ENCODE measurements at regions not wholly inside any gene's neighbourhood (a gene's known extent, or its start where the extent isn't known, plus 50 kb on each side); places are given as distances from the start of the nearest gene placed in this dataset.
"Not testable (repeated sequence)": the region's sequence is repeated elsewhere in the genome, so short reads cannot be mapped to it uniquely, and the experiment has no call there.

GRCh38 chr2:196298106-196298723 is 126.8 kb upstream of the STK17B start:
- not testable (repeated sequence) for H3K27me3 ChIP-seq (ENCODE audit: low read depth, low read length); H3K9me3 ChIP-seq (ENCODE audit: insufficient read depth, low read length); H3K27ac ChIP-seq (ENCODE audit: low read length); H3K79me2 ChIP-seq (ENCODE audit: low read length); H3K36me3 ChIP-seq (replicated peaks; ENCODE audit: low read depth, low read length); H3K9ac ChIP-seq (ENCODE audit: low read length); H3K4me3 ChIP-seq (ENCODE audit: low read length); H3K4me1 ChIP-seq (ENCODE audit: low read length); H3K4me2 ChIP-seq (ENCODE audit: low read length); H4K20me1 ChIP-seq (ENCODE audit: insufficient read depth, low read length); H2AFZ ChIP-seq (ENCODE audit: low read depth, low read length)
- peak; percentile 85 for TF ChIP-seq CTCF (IDR thresholded peaks at IDR 0.05; ENCODE audit: low read depth, low read length)

- no peak overlapping the region for H3K4me3 ChIP-seq (ENCODE audit: low read length)
- H3K27ac ChIP-seq (ENCODE audit: low read length), result no peak overlapping the region
- H3K4me2 ChIP-seq (ENCODE audit: low read length), result no peak overlapping the region
- H4K20me1 ChIP-seq (ENCODE audit: insufficient read depth, low read length), result no peaks in the 10 kb centered on the region
- no peak overlapping the region for H2AFZ ChIP-seq (ENCODE audit: low read depth, low read length)
- TF ChIP-seq EZH2phosphoT487 (IDR thresholded peaks at IDR 0.05; ENCODE audit: low read depth) (no peak), CTCF (IDR thresholded peaks at IDR 0.05; ENCODE audit: low read depth, low read length) (no peak)
- no peaks in the 10 kb centered on the region for H3K79me2 ChIP-seq (ENCODE audit: low read length)
- H3K36me3 ChIP-seq (replicated peaks; ENCODE audit: low read depth, low read length), result no peaks in the 10 kb centered on the region
- no peak overlapping the region for H3K9ac ChIP-seq (ENCODE audit: low read length)
- H3K27me3 ChIP-seq (ENCODE audit: low read depth, low read length), result no peaks in the 10 kb centered on the region
- no peaks in the 10 kb centered on the region for H3K9me3 ChIP-seq (ENCODE audit: insufficient read depth, low read length)
- H3K4me1 ChIP-seq (ENCODE audit: low read length), result no peaks in the 10 kb centered on the region
Observed at GRCh38 chr2:196307775-196308305, 136.5 kb upstream of the STK17B start.

GRCh38 chr2:196309691-196310090 is 138.3 kb upstream of the STK17B start:
- TF ChIP-seq CTCF (IDR thresholded peaks at IDR 0.05; ENCODE audit: low read depth, low read length), result no peak
- TF ChIP-seq EZH2phosphoT487 (IDR thresholded peaks at IDR 0.05; ENCODE audit: low read depth), result no peak
- Histone ChIP-seq H3K4me2 (ENCODE audit: low read length) (no peak overlapping the region), H4K20me1 (ENCODE audit: insufficient read depth, low read length) (no peaks in the 10 kb centered on the region), H2AFZ (ENCODE audit: low read depth, low read length) (no peak overlapping the region), H3K79me2 (ENCODE audit: low read length) (no peaks in the 10 kb centered on the region), H3K27me3 (ENCODE audit: low read depth, low read length) (no peaks in the 10 kb centered on the region), H3K27ac (ENCODE audit: low read length) (no peak overlapping the region), H3K4me1 (ENCODE audit: low read length) (no peaks in the 10 kb centered on the region), H3K9me3 (ENCODE audit: insufficient read depth, low read length) (no peaks in the 10 kb centered on the region), H3K36me3 (replicated peaks; ENCODE audit: low read depth, low read length) (no peaks in the 10 kb centered on the region), H3K9ac (ENCODE audit: low read length) (no peak overlapping the region), H3K4me3 (ENCODE audit: low read length) (no peak overlapping the region)

GRCh38 chr2:196314157-196314556 is 142.8 kb upstream of the STK17B start:
- Histone ChIP-seq H3K9me3 (ENCODE audit: insufficient read depth, low read length) (no peaks in the 10 kb centered on the region), H3K27ac (ENCODE audit: low read length) (no peak overlapping the region), H3K4me3 (ENCODE audit: low read length) (no peak overlapping the region), H2AFZ (ENCODE audit: low read depth, low read length) (no peak overlapping the region), H3K27me3 (ENCODE audit: low read depth, low read length) (no peaks in the 10 kb centered on the region), H3K9ac (ENCODE audit: low read length) (no peak overlapping the region), H3K79me2 (ENCODE audit: low read length) (no peaks in the 10 kb centered on the region), H3K36me3 (replicated peaks; ENCODE audit: low read depth, low read length) (no peaks in the 10 kb centered on the region), H3K4me1 (ENCODE audit: low read length) (no peaks in the 10 kb centered on the region), H4K20me1 (ENCODE audit: insufficient read depth, low read length) (no peaks in the 10 kb centered on the region), H3K4me2 (ENCODE audit: low read length) (no peak overlapping the region)
- no peak for TF ChIP-seq CTCF (IDR thresholded peaks at IDR 0.05; ENCODE audit: low read depth, low read length)
- TF ChIP-seq EZH2phosphoT487 (IDR thresholded peaks at IDR 0.05; ENCODE audit: low read depth), result no peak

Measured in OCI-LY3 (cell line).